IPS DF 19.7 (cell line): ENCODE measurements at regions not wholly inside any gene's neighbourhood (a gene's known extent, or its start where the extent isn't known, plus 50 kb on each side); places are given as distances from the start of the nearest gene placed in this dataset.

Experiments used
- DNase-seq: peaks from one replicate; pipeline ENCODE4 v3.0.0-alpha.2; 2013; ENCODE audit warnings: low read depth, low spot score

GRCh38 chr6:126419901-126420300 lies 80.0 kb downstream of the CENPW start:
- no peak for DNase-seq

- DNase-seq: no peak
These were observed 83.0 kb downstream of the CENPW start for GRCh38 chr6:126422912-126423311.

GRCh38 chr6:126427713-126428112 lies 87.8 kb downstream of the CENPW start:
- DNase-seq: no peak

GRCh38 chr6:126429866-126430265 lies 90.0 kb downstream of the CENPW start:
- DNase-seq: no peak

- no peak for DNase-seq
These were observed 92.6 kb downstream of the CENPW start for GRCh38 chr6:126432564-126432963.

GRCh38 chr6:126433927-126434326 lies 94.0 kb downstream of the CENPW start:
- no peak for DNase-seq

- no peak for DNase-seq
These were observed 97.3 kb downstream of the CENPW start for GRCh38 chr6:126437205-126437604.

- DNase-seq: no peak
These were observed 99.1 kb downstream of the CENPW start for GRCh38 chr6:126439040-126439439.

GRCh38 chr6:126440923-126441322 lies 101.0 kb downstream of the CENPW start:
- DNase-seq: no peak

- DNase-seq: no peak
These were observed 104.9 kb downstream of the CENPW start for GRCh38 chr6:126444659-126445273.

- no peak for DNase-seq
These were observed 106.3 kb downstream of the CENPW start for GRCh38 chr6:126446248-126446647.

GRCh38 chr6:126447367-126447766 lies 107.5 kb downstream of the CENPW start:
- no peak for DNase-seq

- no peak for DNase-seq
These were observed 121.1 kb downstream of the CENPW start for GRCh38 chr6:126461045-126461444.

GRCh38 chr6:126464245-126464644 lies 124.3 kb downstream of the CENPW start:
- DNase-seq: no peak

GRCh38 chr6:126475449-126475848 lies 135.5 kb downstream of the CENPW start:
- no peak for DNase-seq

GRCh38 chr6:126477678-126478077 lies 137.8 kb downstream of the CENPW start:
- no peak for DNase-seq

- no peak for DNase-seq
These were observed 140.4 kb downstream of the CENPW start for GRCh38 chr6:126480268-126480667.

GRCh38 chr6:126481319-126481718 lies 141.4 kb downstream of the CENPW start:
- no peak for DNase-seq

- no peak for DNase-seq
These were observed 164.9 kb downstream of the CENPW start for GRCh38 chr6:126504792-126505191.

GRCh38 chr6:126513198-126513597 lies 173.3 kb downstream of the CENPW start:
- DNase-seq: no peak

GRCh38 chr6:126516411-126516810 lies 176.5 kb downstream of the CENPW start:
- no peak for DNase-seq

- no peak for DNase-seq
These were observed 185.0 kb downstream of the CENPW start for GRCh38 chr6:126524811-126525326.

- DNase-seq: no peak
These were observed 186.6 kb downstream of the CENPW start for GRCh38 chr6:126526547-126526946.
